Gastrocnemius medialis (tissue), 4 donors: ENCODE measurements at regions not wholly inside any gene's neighbourhood (a gene's known extent, or its start where the extent isn't known, plus 50 kb on each side); places are given as distances from the start of the nearest gene placed in this dataset.

Experiments
- CTCF ChIP-seq, 5 experiments: fragments of 450-650 bp in 3 of 5; fragments of 200-600 bp in 2 of 5; sonication (generic) in 2 of 5; IDR thresholded peaks in 4 of 5; conservative IDR thresholded peaks in 1 of 5; 1 replicate in 4 of 5; 2 replicates in 1 of 5; pipeline ENCODE4 v1.5.1; 2016 to 2019; ENCODE audit warnings: antibody characterized with exemption in 5 of 5, mild to moderate bottlenecking in 3 of 5, moderate library complexity in 3 of 5
- POLR2A ChIP-seq, 2 donors: fragments of 450-650 bp; IDR thresholded peaks; one replicate each; pipeline ENCODE4 v1.6.1; 2017; ENCODE audit warnings: antibody characterized with exemption in 2 of 2, mild to moderate bottlenecking in 2 of 2, moderate library complexity in 2 of 2

DNA sequence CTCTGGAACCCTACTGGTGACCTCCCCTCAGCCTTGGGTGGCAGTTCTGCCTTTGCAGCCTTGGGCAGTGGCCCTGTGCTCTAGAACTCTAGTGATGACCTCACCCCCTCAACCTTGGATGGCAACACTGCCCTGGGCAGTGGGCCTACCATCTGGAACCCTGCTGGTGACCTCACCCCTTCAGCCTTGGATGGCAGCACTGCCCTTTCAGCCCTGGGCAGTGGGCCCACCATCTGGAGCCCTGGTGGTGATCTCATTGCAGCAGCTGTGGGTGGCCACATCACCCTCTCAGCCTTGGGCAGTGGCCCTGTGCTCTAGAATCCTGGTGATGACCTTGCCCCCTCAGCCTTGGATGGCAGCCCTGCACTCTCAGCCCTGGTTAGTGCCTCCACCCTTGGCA, 129.3 kb downstream of the RBMX2 start:
- TF ChIP-seq CTCF (IDR thresholded peaks at IDR 0.05 in 4 of 5, conservative IDR thresholded peaks at IDR 0.05 in 1 of 5) (no peak), POLR2A (IDR thresholded peaks at IDR 0.05) (no peak)
